Spleen (tissue), 11 donors: ENCODE measurements at regions not wholly inside any gene's neighbourhood (a gene's known extent, or its start where the extent isn't known, plus 50 kb on each side); places are given as distances from the start of the nearest gene placed in this dataset.

Source experiments
- DNase-seq: peaks from one replicate; pipeline ENCODE4 v3.0.0-alpha.2; 2020
- H3K27ac ChIP-seq, 8 donors: fragments of 200-600 bp; sonication (generic) in 7 of 8; 1 replicate in 4 of 8; 2 replicates in 4 of 8; pipeline versions ENCODE4 v1.5.0 to v1.8.0; 2016 to 2021; ENCODE audit warnings: inconsistent platforms in 4 of 8, mild to moderate bottlenecking in 4 of 8, moderate library complexity in 1 of 8
- H3K27me3 ChIP-seq, 7 donors: fragments of 200-600 bp; sonication (generic) in 6 of 7; replicated peaks in 1 of 7; 1 replicate in 4 of 7; 2 replicates in 3 of 7; pipeline versions ENCODE4 v1.5.0 to v1.8.0; 2016 to 2021; ENCODE audit warnings: inconsistent platforms in 3 of 7, mild to moderate bottlenecking in 1 of 7
- H3K36me3 ChIP-seq, 6 donors: fragments of 200-600 bp; sonication (generic) in 5 of 6; 1 replicate in 4 of 6; 2 replicates in 2 of 6; pipeline versions ENCODE4 v1.5.0 to v1.8.0; 2016 to 2021; ENCODE audit warnings: inconsistent platforms in 2 of 6
- H3K4me1 ChIP-seq, 6 donors: fragments of 200-600 bp; sonication (generic) in 5 of 6; 1 replicate in 3 of 6; 2 replicates in 3 of 6; pipeline versions ENCODE4 v1.5.0 to v1.8.0; 2016 to 2021; ENCODE audit warnings: inconsistent platforms in 3 of 6
- H3K4me3 ChIP-seq, 8 donors: fragments of 200-600 bp; sonication (generic) in 7 of 8; 1 replicate in 4 of 8; 2 replicates in 4 of 8; pipeline versions ENCODE4 v1.5.0 to v1.8.0; 2016 to 2021; ENCODE audit warnings: inconsistent platforms in 4 of 8, mild to moderate bottlenecking in 4 of 8, moderate library complexity in 2 of 8
- H3K9me3 ChIP-seq, 8 donors: fragments of 200-600 bp; sonication (generic) in 7 of 8; 1 replicate in 4 of 8; 2 replicates in 4 of 8; pipeline versions ENCODE4 v1.5.0 to v1.8.0; 2016 to 2021; ENCODE audit warnings: inconsistent platforms in 4 of 8
- CTCF ChIP-seq, 11 experiments: fragments of 200-600 bp in 7 of 11; fragments of 450-650 bp in 4 of 11; sonication (generic) in 4 of 11; IDR thresholded peaks in 8 of 11; conservative IDR thresholded peaks in 3 of 11; 1 replicate in 7 of 11; 2 replicates in 4 of 11; pipeline versions ENCODE4 v1.4.0 to v1.8.0; 2016 to 2021; ENCODE audit warnings: antibody characterized with exemption in 11 of 11, inconsistent platforms in 4 of 11, mild to moderate bottlenecking in 1 of 11
- POLR2A ChIP-seq, 3 donors: fragments of 450-650 bp; IDR thresholded peaks; one replicate each; pipeline ENCODE4 v1.5.1; 2017; ENCODE audit warnings: antibody characterized with exemption in 3 of 3, mild to moderate bottlenecking in 1 of 3
- POLR2AphosphoS5 ChIP-seq, 3 donors: sonication (generic); formaldehyde crosslinking; IDR thresholded peaks; one replicate each; pipeline ENCODE4 v1.5.1; 2017; ENCODE audit warnings: antibody characterized with exemption in 3 of 3
- WGBS, 5 donors: extraction: QIAGEN DNeasy Blood & Tissue Kit in 3 of 5; methylation state at CpG; one replicate each; pipeline versions ENCODE4 v1.1.5 to v1.1.7; 2013 to 2018; 5-methylcytosine and 5-hydroxymethylcytosine counted together
- intact Hi-C: fragments of 100-400 bp; cut with DNase I; formaldehyde crosslinking; loops from one replicate; pipeline ENCODE4 v1.15.0; 2023; ENCODE audit warnings: low total_unique reads
- donor health status: healthy with polysubstance abuse.
- donor health status: DM: no; HTN: no; CAD: no; lungs with moderate emphysema.
- donor health status: DM: no; HTN: no; CAD: no.
- donor health status: Bipolar disorder and iron deficiency.
- donor health status: healthy.
- donor health status: DM: no; HTN: no; CAD: no.
- donor health status: DM: yes; HTN: yes; CAD: no.

DNA sequence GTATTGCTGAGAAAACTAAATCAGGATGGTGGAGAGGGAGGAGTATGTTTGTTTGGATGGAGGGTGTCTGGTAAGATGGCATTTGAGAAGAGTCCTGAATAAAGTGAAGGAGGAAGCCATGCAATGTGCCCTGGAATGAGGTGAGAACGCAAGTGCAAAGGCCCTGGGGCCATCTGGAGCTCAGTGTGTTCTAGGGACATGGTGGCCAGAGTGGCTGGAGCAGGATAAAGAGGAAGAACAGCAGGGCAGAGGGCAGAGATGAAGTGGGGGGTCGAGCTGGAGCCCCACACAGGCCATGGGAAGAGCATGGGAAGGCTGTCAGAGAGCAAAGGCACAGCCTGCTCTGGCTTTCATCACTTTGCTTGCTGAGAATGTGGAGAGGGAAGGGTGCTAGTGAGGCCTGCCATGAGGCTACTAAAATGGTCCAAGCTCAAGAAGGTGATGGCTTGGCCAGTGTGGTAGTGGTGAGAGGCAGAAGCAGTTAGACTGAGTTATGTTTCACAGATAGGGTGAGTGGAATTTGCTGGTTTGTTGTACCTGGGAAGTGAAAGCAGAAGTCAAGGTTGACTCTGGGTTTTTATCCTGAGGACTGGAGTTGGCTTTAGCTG is 234.1 kb downstream of the FOXL1 start:
- no peaks in the 10 kb centered on the region for H3K4me1 ChIP-seq
- no peaks in the 10 kb centered on the region for H3K9me3 ChIP-seq
- DNase-seq = no peak
- no peak for TF ChIP-seq CTCF (IDR thresholded peaks at IDR 0.05 in 8 of 11, conservative IDR thresholded peaks at IDR 0.05 in 3 of 11)
- no peak for TF ChIP-seq POLR2A (IDR thresholded peaks at IDR 0.05)
- TF ChIP-seq POLR2AphosphoS5 (IDR thresholded peaks at IDR 0.05) = no peak
- H3K36me3 ChIP-seq = no peaks in the 10 kb centered on the region
- intact Hi-C loops = no loop called here
- H3K27me3 ChIP-seq = peaks cover 0 to 31% (median 3%) of the 10 kb centered on the region in 7 donors
- no peak overlapping the region for H3K27ac ChIP-seq
- 40 to 66% (median 57%) methylated on average over 2 of the region's 2 CpGs for WGBS, 5 donors
- H3K4me3 ChIP-seq = no peak overlapping the region

DNA sequence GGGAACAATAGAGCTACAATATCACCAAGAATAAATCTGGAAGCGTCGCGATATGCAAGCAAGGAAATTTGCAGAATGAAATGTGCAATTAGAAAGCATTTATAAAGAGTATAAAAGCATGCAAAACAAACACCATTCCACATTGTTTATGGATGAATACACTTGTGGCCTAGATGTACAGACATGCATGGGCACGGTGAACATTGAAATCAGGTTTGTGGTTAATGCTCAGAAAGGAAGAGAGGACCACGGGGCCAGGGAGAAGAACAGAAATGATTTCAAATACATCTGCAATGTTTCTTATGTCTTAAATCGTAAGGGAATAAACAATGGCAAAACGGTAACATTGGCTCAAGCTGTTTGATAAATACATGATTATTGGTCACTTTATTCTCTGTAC is 235.9 kb downstream of the FOXL1 start:
- DNase-seq = no peak
- Histone ChIP-seq H3K4me3 (no peak overlapping the region), H3K27me3 (peaks cover 0 to 32% (median 3%) of the 10 kb centered on the region in 7 donors), H3K36me3 (no peaks in the 10 kb centered on the region), H3K27ac (no peak overlapping the region), H3K9me3 (no peaks in the 10 kb centered on the region), H3K4me1 (no peaks in the 10 kb centered on the region)
- TF ChIP-seq POLR2A (IDR thresholded peaks at IDR 0.05) (no peak), POLR2AphosphoS5 (IDR thresholded peaks at IDR 0.05) (no peak), CTCF (IDR thresholded peaks at IDR 0.05 in 8 of 11, conservative IDR thresholded peaks at IDR 0.05 in 3 of 11) (no peak)
- intact Hi-C loops = no loop called here
- WGBS, 5 donors = 82 to 85% (median 82%) methylated on average over 7 of the region's 7 CpGs

DNA sequence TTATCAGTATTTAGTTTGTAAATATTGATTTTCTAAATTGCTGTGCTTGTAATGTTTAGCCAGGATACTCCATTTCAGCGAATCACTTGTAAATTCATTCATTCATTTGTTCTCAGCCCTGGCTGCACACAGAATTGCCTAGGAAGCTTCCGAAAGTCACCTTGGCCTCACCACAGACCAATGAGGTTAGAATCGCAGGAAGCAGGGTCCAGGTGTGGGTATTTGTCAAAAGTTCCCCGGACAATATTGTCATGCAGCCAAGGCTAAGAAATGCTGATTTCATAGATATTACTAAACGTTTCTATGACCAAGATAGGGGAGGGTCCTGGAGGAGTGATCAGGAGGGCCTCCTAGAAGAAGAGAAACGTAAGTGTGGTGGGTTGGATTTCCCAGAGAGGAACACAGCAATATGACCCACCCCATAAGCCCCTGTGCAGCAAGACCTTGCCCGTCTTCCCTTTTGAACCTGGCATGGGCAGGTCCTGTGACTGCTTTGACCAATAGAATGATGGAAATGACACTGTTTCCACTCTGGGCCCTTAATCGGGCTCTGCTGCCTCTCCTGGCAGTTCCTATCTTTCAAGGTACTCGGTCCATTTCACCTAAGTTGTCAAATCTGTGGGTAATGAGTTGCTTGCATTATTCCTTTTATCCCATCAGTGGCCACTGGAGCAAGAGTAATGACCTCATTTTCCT is 238.7 kb downstream of the FOXL1 start:
- Histone ChIP-seq H3K27ac (no peak overlapping the region), H3K4me1 (no peaks in the 10 kb centered on the region), H3K4me3 (no peak overlapping the region), H3K36me3 (no peaks in the 10 kb centered on the region), H3K9me3 (no peaks in the 10 kb centered on the region), H3K27me3 (peaks cover 0 to 46% (median 3%) of the 10 kb centered on the region in 7 donors)
- DNase-seq = no peak
- WGBS, 5 donors = 67 to 80% (median 75%) methylated on average over 9 of the region's 9 CpGs
- intact Hi-C loops = no loop called here
- TF ChIP-seq CTCF (IDR thresholded peaks at IDR 0.05 in 8 of 11, conservative IDR thresholded peaks at IDR 0.05 in 3 of 11) (no peak), POLR2A (IDR thresholded peaks at IDR 0.05) (no peak), POLR2AphosphoS5 (IDR thresholded peaks at IDR 0.05) (no peak)

DNA sequence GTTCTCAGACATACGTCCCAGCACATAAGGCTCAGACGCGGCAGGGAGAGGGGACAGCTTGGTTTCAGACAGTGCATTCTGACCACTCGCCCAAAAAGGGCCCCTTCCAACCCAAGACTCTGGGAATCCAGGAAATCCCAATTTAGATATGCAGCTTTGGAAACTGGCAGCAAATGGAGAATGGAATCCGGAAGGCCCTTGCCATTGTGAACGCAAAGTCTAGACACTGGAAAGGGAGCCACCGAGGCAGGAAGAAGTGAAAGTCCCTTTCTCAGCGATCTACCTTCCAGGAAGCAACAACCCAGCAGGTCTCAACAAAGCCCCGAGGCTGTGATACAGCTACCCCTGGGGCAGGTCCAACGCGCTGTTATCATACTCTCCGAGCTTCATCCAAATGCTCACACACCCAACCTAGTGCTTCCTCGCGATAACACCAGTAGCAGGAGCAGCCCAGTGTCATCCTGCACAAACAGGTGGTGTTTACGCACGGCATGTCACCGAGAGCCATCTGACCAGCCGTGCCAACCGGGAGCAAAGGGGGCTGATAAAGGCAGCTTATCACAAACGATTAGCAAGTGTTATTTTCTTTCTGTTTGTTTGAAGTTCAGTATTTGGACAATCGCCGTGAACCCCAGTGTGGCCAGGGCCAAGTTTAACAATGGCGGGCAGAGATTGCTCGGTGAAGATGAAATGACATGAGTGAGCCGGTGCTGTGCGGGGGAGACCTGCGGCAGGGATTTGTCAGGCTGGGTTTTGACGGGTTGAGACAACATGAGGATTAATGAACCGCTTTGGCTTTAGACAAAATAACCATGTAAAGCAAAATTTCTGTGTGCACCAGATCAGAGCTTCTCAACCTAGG is 240.6 kb downstream of the FOXL1 start:
- WGBS, 5 donors = 58 to 63% (median 59%) methylated on average over 28 to 29 of the region's 29 CpGs
- Histone ChIP-seq H3K4me3 (no peak overlapping the region), H3K27me3 (peaks cover 0 to 60% (median 3%) of the 10 kb centered on the region in 7 donors), H3K27ac (no peak overlapping the region), H3K9me3 (no peaks in the 10 kb centered on the region), H3K36me3 (no peaks in the 10 kb centered on the region), H3K4me1 (no peaks in the 10 kb centered on the region)
- intact Hi-C loops = no loop called here
- no peak for DNase-seq
- TF ChIP-seq CTCF (IDR thresholded peaks at IDR 0.05 in 8 of 11, conservative IDR thresholded peaks at IDR 0.05 in 3 of 11) = no peak
- no peak for TF ChIP-seq POLR2A (IDR thresholded peaks at IDR 0.05)
- TF ChIP-seq POLR2AphosphoS5 (IDR thresholded peaks at IDR 0.05) = no peak
